IMR-90 (cell line): ENCODE measurements at regions not wholly inside any gene's neighbourhood (a gene's known extent, or its start where the extent isn't known, plus 50 kb on each side); places are given as distances from the start of the nearest gene placed in this dataset.

Source experiments
- ATAC-seq: fragments of 200-7000 bp; cut with Tn5 transposase; 2 replicates; pipeline ENCODE4 v1.9.1; 2020; ENCODE audit warnings: low read depth, mild to moderate bottlenecking, moderate library complexity
- BruUV-seq: library from RNA; stranded (reverse); fragments of 400-500 nt; replicated peaks from 2 replicates; lab custom pipeline; 2021; lab: Mats Ljungman, UMichigan
- CTCF ChIA-PET: fragments of 300-600 bp; formaldehyde crosslinking; extraction: SDS; loops from one replicate; lab custom pipeline; 2021; ENCODE audit warnings: antibody characterized with exemption; lab: Yijun Ruan, JAX
- POLR2A ChIA-PET: fragments of 300-600 bp; sonication (Branson Sonifier 250); formaldehyde crosslinking; loops from one replicate; lab custom pipeline; 2022; ENCODE audit warnings: antibody characterized with exemption; ENCODE audit not compliant: unreplicated experiment; lab: Charles Lee
- DNase-seq: peaks from one replicate; pipeline ENCODE4 v3.0.0; 2013
- H2AFZ ChIP-seq: replicated peaks from 2 replicates; pipeline ENCODE3; 2013; ENCODE audit warnings: low read length, mild to moderate bottlenecking; ENCODE audit not compliant: poor library complexity
- H2AK5ac ChIP-seq: 2 replicates; pipeline ENCODE4 v1.6.1; 2013; ENCODE audit warnings: low read depth, low read length, inconsistent platforms
- H2AK9ac ChIP-seq: replicated peaks from 2 replicates; pipeline ENCODE3; 2013; ENCODE audit warnings: mild to moderate bottlenecking, low read depth, low read length, moderate library complexity; ENCODE audit not compliant: poor library complexity
- H2BK120ac ChIP-seq: 2 replicates; pipeline ENCODE4 v1.6.1; 2013; ENCODE audit warnings: low read depth, low read length, inconsistent platforms
- H2BK15ac ChIP-seq: 3 replicates; pipeline ENCODE4 v1.6.1; 2013; ENCODE audit warnings: low read depth, low read length, inconsistent platforms
- H2BK20ac ChIP-seq: 2 replicates; pipeline ENCODE4 v1.6.1; 2013; ENCODE audit warnings: low read depth, mild to moderate bottlenecking, inconsistent platforms, low read length, moderate library complexity
- H2BK5ac ChIP-seq: 2 replicates; pipeline ENCODE4 v1.6.1; 2013; ENCODE audit warnings: mild to moderate bottlenecking, low read depth, low read length, inconsistent platforms; ENCODE audit not compliant: poor library complexity, severe bottlenecking
- H3K14ac ChIP-seq: replicated peaks from 2 replicates; pipeline ENCODE4 v1.6.1; 2013; ENCODE audit warnings: low read depth, low read length, inconsistent platforms
- H3K18ac ChIP-seq: 2 replicates; pipeline ENCODE4 v1.6.1; 2013; ENCODE audit warnings: low read depth, low read length, control low read depth
- H3K23ac ChIP-seq: 2 replicates; pipeline ENCODE4 v1.6.1; 2013; ENCODE audit warnings: low read depth, low read length, inconsistent platforms
- H3K27ac ChIP-seq: 2 replicates; pipeline ENCODE4 v1.5.1; 2013; ENCODE audit warnings: mild to moderate bottlenecking, control low read depth, low read length; ENCODE audit not compliant: insufficient read depth
- H3K27me3 ChIP-seq: 2 replicates; pipeline ENCODE4 v1.6.1; 2013; ENCODE audit warnings: low read length; ENCODE audit not compliant: control insufficient read depth, insufficient read depth
- H3K36me3 ChIP-seq: 2 replicates; pipeline ENCODE4 v1.6.1; 2013; ENCODE audit warnings: low read length, mixed read lengths; ENCODE audit not compliant: control insufficient read depth, insufficient read depth
- H3K4ac ChIP-seq: 2 replicates; pipeline ENCODE4 v1.6.1; 2013; ENCODE audit warnings: low read depth, low read length, inconsistent platforms
- H3K4me1 ChIP-seq: 2 replicates; pipeline ENCODE4 v1.6.1; 2013; ENCODE audit warnings: low read length, mixed read lengths; ENCODE audit not compliant: control insufficient read depth, insufficient read depth
- H3K4me2 ChIP-seq: 2 replicates; pipeline ENCODE4 v1.6.1; 2013; ENCODE audit warnings: low read depth, mild to moderate bottlenecking, control low read depth, low read length, moderate library complexity
- H3K4me3 ChIP-seq: 2 replicates; pipeline ENCODE4 v1.5.1; 2013; ENCODE audit warnings: low read depth, mild to moderate bottlenecking, control low read depth, low read length, moderate library complexity; ENCODE audit not compliant: insufficient read depth
- H3K56ac ChIP-seq: 2 replicates; pipeline ENCODE4 v1.6.1; 2013; ENCODE audit warnings: low read length, inconsistent platforms; ENCODE audit not compliant: insufficient read depth; ENCODE audit errors: extremely low read depth
- H3K79me1 ChIP-seq, 2 experiments: 2 replicates each; pipeline ENCODE4 v1.6.1; 2013; ENCODE audit warnings: low read length in 2 of 2, inconsistent platforms in 1 of 2, low read depth in 1 of 2
- H3K9ac ChIP-seq: 2 replicates; pipeline ENCODE4 v1.6.1; 2013; ENCODE audit warnings: low read depth, low read length, control low read depth
- H3K9me1 ChIP-seq: 2 replicates; pipeline ENCODE4 v1.6.1; 2013; ENCODE audit warnings: low read length, inconsistent platforms; ENCODE audit not compliant: insufficient read depth
- H3K9me3 ChIP-seq: 2 replicates; pipeline ENCODE4 v1.6.1; 2013; ENCODE audit warnings: low read length; ENCODE audit not compliant: control insufficient read depth, insufficient read depth
- H4K20me1 ChIP-seq: 2 replicates; pipeline ENCODE4 v1.6.1; 2013; ENCODE audit warnings: low read length, inconsistent platforms; ENCODE audit not compliant: insufficient read depth
- H4K5ac ChIP-seq: 2 replicates; pipeline ENCODE4 v1.6.1; 2013; ENCODE audit warnings: mild to moderate bottlenecking, low read depth, low read length, control low read depth
- H4K8ac ChIP-seq, 2 experiments: 2 replicates each; pipeline ENCODE4 v1.6.1; 2013; ENCODE audit warnings: low read depth in 2 of 2, low read length in 2 of 2, control low read depth in 1 of 2, inconsistent platforms in 1 of 2
- H4K91ac ChIP-seq: 2 replicates; pipeline ENCODE4 v1.6.1; 2013; ENCODE audit warnings: low read depth, low read length, inconsistent platforms; ENCODE audit not compliant: insufficient read depth
- CHD1 ChIP-seq: IDR thresholded peaks from 2 replicates; pipeline ENCODE4 v1.6.1; 2012; ENCODE audit warnings: low read depth, low read length, improper control_type of control experiment
- FOS ChIP-seq: fragments of 150-350 bp; IDR thresholded peaks from 2 replicates; pipeline ENCODE4 v1.6.1; 2016; ENCODE audit warnings: low read depth, low read length
- MAZ ChIP-seq: IDR thresholded peaks from 2 replicates; pipeline ENCODE4 v1.6.1; 2012; ENCODE audit warnings: low read depth, mild to moderate bottlenecking, low read length, improper control_type of control experiment, moderate library complexity, borderline replicate concordance
- NFE2L2 ChIP-seq: fragments of 150-350 bp; IDR thresholded peaks from 2 replicates; pipeline ENCODE4 v1.6.1; 2016; ENCODE audit warnings: low read depth, mild to moderate bottlenecking, low read length
- POLR2A ChIP-seq: IDR thresholded peaks from 2 replicates; pipeline ENCODE4 v1.6.1; 2012; ENCODE audit warnings: mild to moderate bottlenecking, low read depth, low read length
- RAD21 ChIP-seq: IDR thresholded peaks from 2 replicates; pipeline ENCODE4 v1.6.1; 2012; ENCODE audit warnings: low read length, improper control_type of control experiment
- RCOR1 ChIP-seq: IDR thresholded peaks from 2 replicates; pipeline ENCODE4 v1.6.1; 2012; ENCODE audit warnings: mild to moderate bottlenecking, low read length, improper control_type of control experiment; ENCODE audit not compliant: insufficient replicate concordance
- RFX5 ChIP-seq: IDR thresholded peaks from 2 replicates; pipeline ENCODE4 v1.8.0; 2012; ENCODE audit warnings: low read depth, mild to moderate bottlenecking, low read length, moderate library complexity
- SMC3 ChIP-seq: fragments of 150-350 bp; IDR thresholded peaks from 2 replicates; pipeline ENCODE4 v1.6.1; 2016; ENCODE audit warnings: low read depth, mild to moderate bottlenecking, antibody characterized with exemption, low read length, moderate library complexity
- WGBS, 2 experiments: methylation state at CpG; one replicate each; pipeline versions ENCODE4 v1.1.5 to v1.1.7; 2013; ENCODE audit warnings: missing lambda C conversion rate in 2 of 2; ENCODE audit not compliant: insufficient read length in 1 of 2; ENCODE audit errors: extremely low coverage in 2 of 2; 5-methylcytosine and 5-hydroxymethylcytosine counted together
- dilution Hi-C: fragments of 300-500 bp; cut with HindIII; formaldehyde crosslinking; loops from one replicate; pipeline ENCODE4 v1.14.3; 2018; ENCODE audit warnings: low sequenced_read_pairs; ENCODE audit not compliant: unreplicated experiment
- in situ Hi-C: fragments of 300-500 bp; cut with MboI; formaldehyde crosslinking; loops from 3 replicates; pipeline ENCODE4 v1.14.3; 2019; ENCODE audit warnings: low sequenced_read_pairs, inconsistent platforms, mixed read lengths
- intact Hi-C: fragments of 100-400 bp; cut with micrococcal nuclease; formaldehyde crosslinking; loops from 2 replicates; pipeline ENCODE4 v1.10.0; 2022
- TF ChIP-seq, protein P1 (sequence below): conservative IDR thresholded peaks from 2 replicates; pipeline ENCODE4 v1.5.1; 2012; ENCODE audit warnings: mild to moderate bottlenecking, low read depth, low read length, improper control_type of control experiment
- TF ChIP-seq, protein P2 (sequence below): fragments of 150-350 bp; IDR thresholded peaks from 2 replicates; pipeline ENCODE4 v1.6.1; 2016; ENCODE audit warnings: low read depth, mild to moderate bottlenecking, low read length, moderate library complexity, borderline replicate concordance
- TF ChIP-seq, protein P3 (sequence below): fragments of 150-350 bp; IDR thresholded peaks from 2 replicates; pipeline ENCODE4 v1.6.1; 2017; ENCODE audit warnings: mild to moderate bottlenecking, antibody characterized with exemption, low read length, low read depth

DNA sequence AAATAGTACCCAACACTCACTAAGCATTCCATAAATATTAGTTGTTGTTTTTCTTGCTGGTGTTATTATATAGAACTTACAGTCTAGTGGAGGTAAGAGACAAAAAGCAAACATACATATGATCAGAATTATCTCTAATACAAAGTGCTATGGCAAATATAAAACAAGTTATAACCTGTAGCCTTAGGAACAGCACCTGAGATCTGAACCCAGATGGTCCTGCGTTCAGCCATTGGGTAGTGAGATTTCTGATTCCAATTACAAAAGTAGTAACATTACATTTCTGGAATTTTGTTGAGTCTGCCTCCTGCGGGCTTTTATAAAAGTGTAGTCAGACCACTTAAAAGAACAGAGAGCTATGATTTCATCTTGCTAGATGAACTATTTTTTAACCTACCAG, 242.9 kb upstream of the ZNF462 start:
- no peak overlapping the region for H2AK5ac ChIP-seq
- H4K8ac ChIP-seq, result no peak overlapping the region
- TF ChIP-seq FOS (no peak), SMC3 (no peak), MAZ (no peak), RAD21 (no peak), POLR2A (no peak), NFE2L2 (no peak), RCOR1 (no peak), CHD1 (no peak), RFX5 (no peak)
- TF ChIP-seq, protein P1, sequence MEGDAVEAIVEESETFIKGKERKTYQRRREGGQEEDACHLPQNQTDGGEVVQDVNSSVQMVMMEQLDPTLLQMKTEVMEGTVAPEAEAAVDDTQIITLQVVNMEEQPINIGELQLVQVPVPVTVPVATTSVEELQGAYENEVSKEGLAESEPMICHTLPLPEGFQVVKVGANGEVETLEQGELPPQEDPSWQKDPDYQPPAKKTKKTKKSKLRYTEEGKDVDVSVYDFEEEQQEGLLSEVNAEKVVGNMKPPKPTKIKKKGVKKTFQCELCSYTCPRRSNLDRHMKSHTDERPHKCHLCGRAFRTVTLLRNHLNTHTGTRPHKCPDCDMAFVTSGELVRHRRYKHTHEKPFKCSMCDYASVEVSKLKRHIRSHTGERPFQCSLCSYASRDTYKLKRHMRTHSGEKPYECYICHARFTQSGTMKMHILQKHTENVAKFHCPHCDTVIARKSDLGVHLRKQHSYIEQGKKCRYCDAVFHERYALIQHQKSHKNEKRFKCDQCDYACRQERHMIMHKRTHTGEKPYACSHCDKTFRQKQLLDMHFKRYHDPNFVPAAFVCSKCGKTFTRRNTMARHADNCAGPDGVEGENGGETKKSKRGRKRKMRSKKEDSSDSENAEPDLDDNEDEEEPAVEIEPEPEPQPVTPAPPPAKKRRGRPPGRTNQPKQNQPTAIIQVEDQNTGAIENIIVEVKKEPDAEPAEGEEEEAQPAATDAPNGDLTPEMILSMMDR, result no peak
- TF ChIP-seq, protein P2, sequence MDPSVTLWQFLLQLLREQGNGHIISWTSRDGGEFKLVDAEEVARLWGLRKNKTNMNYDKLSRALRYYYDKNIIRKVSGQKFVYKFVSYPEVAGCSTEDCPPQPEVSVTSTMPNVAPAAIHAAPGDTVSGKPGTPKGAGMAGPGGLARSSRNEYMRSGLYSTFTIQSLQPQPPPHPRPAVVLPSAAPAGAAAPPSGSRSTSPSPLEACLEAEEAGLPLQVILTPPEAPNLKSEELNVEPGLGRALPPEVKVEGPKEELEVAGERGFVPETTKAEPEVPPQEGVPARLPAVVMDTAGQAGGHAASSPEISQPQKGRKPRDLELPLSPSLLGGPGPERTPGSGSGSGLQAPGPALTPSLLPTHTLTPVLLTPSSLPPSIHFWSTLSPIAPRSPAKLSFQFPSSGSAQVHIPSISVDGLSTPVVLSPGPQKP, result no peak
- TF ChIP-seq, protein P3, sequence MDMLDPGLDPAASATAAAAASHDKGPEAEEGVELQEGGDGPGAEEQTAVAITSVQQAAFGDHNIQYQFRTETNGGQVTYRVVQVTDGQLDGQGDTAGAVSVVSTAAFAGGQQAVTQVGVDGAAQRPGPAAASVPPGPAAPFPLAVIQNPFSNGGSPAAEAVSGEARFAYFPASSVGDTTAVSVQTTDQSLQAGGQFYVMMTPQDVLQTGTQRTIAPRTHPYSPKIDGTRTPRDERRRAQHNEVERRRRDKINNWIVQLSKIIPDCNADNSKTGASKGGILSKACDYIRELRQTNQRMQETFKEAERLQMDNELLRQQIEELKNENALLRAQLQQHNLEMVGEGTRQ, result no peak
- H3K18ac ChIP-seq, result no peak overlapping the region
- no peak overlapping the region for H2BK120ac ChIP-seq
- no peak overlapping the region for H3K23ac ChIP-seq
- H3K4ac ChIP-seq, result no peak overlapping the region
- no TSS peak for BruUV-seq
- H3K4me1 ChIP-seq, result no peaks in the 10 kb centered on the region
- H3K56ac ChIP-seq, result no peak overlapping the region
- ChIA-PET CTCF (no interaction called here), POLR2A (no interaction called here)
- intact Hi-C loops, result no loop called here
- no peak overlapping the region for H3K9ac ChIP-seq
- H3K4me2 ChIP-seq, result no peak overlapping the region
- H3K79me1 ChIP-seq, result no peaks in the 10 kb centered on the region
- no peak overlapping the region for H2AK9ac ChIP-seq
- no peak overlapping the region for H3K14ac ChIP-seq
- WGBS, 2 experiments, result no CpG with 5 or more reads among the region's 2 CpGs
- H3K27me3 ChIP-seq, result no peaks in the 10 kb centered on the region
- H3K36me3 ChIP-seq, result no peaks in the 10 kb centered on the region
- ATAC-seq (no peak), DNase-seq (no peak)
- H2BK15ac ChIP-seq, result no peak overlapping the region
- no peaks in the 10 kb centered on the region for H3K9me1 ChIP-seq
- in situ Hi-C loops, result no loop called here
- no peak overlapping the region for H2BK5ac ChIP-seq
- H4K20me1 ChIP-seq, result no peaks in the 10 kb centered on the region
- dilution Hi-C loops, result no loop called here
- no peak overlapping the region for H3K4me3 ChIP-seq
- no peak overlapping the region for H2AFZ ChIP-seq
- H3K27ac ChIP-seq, result no peak overlapping the region
- no peak overlapping the region for H4K5ac ChIP-seq
- H2BK20ac ChIP-seq, result no peak overlapping the region
- H4K91ac ChIP-seq, result no peak overlapping the region
- no peaks in the 10 kb centered on the region; the same call in 1 of the 2 replicates for H3K9me3 ChIP-seq
